ENCODE measurements at regions not wholly inside any gene's neighbourhood (a gene's known extent, or its start where the extent isn't known, plus 50 kb on each side); places are given as distances from the start of the nearest gene placed in this dataset.

DNA sequence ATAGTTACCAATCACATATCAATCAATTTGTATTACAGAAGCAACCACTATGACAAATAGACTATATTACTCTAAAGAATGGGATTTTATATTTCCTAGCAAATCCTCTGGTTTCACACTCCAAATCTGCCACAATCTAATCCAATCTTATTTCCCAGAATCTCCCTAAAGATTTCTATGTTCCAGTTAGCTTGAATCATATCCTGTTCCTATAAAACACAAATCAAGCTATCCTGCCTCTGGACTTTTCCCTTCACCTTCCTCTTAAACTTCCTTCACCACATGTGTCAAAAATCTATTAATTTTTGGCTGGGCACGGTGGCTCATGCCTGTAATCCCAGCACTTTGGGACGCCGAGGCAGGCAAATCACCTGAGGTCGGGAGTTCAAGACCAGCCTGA is 50.0 kb downstream of the PIK3C2A start:
- intact Hi-C loops (cut with micrococcal nuclease; ENCODE audit: unreplicated experiment) = no loop called here
- no peak overlapping the region for H3K4me3 Mint-ChIP-seq (ENCODE audit: low read depth, unreplicated experiment)
- H3K9me3 Mint-ChIP-seq (ENCODE audit: low read depth, unreplicated experiment) = no peaks in the 10 kb centered on the region
- no TSS peak for BruUV-seq (replicated peaks)
- H3K4me1 Mint-ChIP-seq (ENCODE audit: low read depth, unreplicated experiment) = peaks cover 33% of the 10 kb centered on the region
- peaks cover 4% of the 10 kb centered on the region for H3K36me3 Mint-ChIP-seq (ENCODE audit: insufficient read depth, unreplicated experiment)
- peak overlapping the region; percentile 54 for H3K27ac Mint-ChIP-seq (ENCODE audit: unreplicated experiment)
- TF ChIP-seq, protein P1, sequence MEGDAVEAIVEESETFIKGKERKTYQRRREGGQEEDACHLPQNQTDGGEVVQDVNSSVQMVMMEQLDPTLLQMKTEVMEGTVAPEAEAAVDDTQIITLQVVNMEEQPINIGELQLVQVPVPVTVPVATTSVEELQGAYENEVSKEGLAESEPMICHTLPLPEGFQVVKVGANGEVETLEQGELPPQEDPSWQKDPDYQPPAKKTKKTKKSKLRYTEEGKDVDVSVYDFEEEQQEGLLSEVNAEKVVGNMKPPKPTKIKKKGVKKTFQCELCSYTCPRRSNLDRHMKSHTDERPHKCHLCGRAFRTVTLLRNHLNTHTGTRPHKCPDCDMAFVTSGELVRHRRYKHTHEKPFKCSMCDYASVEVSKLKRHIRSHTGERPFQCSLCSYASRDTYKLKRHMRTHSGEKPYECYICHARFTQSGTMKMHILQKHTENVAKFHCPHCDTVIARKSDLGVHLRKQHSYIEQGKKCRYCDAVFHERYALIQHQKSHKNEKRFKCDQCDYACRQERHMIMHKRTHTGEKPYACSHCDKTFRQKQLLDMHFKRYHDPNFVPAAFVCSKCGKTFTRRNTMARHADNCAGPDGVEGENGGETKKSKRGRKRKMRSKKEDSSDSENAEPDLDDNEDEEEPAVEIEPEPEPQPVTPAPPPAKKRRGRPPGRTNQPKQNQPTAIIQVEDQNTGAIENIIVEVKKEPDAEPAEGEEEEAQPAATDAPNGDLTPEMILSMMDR (IDR thresholded peaks at IDR 0.05; ENCODE audit: unreplicated experiment) = no peak
- H3K27me3 Mint-ChIP-seq (ENCODE audit: unreplicated experiment) = no peaks in the 10 kb centered on the region
- CTCF ChIA-PET = no interaction called here
- no peak for DNase-seq

DNA sequence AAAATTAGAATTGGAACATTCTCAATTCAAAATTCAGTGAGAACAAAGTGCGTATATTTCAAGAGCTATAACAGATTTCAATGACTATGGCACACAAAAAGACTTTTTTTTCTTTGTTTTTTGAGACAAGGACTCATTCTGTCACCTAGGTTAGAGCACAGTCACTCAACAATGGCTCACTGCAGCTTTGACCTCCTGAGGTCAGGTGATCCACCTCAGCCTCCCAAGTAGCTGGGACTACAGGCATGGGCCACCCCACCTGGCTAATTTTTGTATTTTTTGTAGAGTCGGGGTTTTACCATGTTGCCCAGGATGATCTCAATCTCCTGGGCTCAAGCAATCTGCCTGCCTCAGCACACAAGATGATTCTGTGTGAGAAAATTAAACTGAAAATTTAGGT is 51.5 kb downstream of the PIK3C2A start:
- Mint-ChIP-seq H3K4me3 (ENCODE audit: low read depth, unreplicated experiment) (no peak overlapping the region), H3K27ac (ENCODE audit: unreplicated experiment) (no peak overlapping the region), H3K4me1 (ENCODE audit: low read depth, unreplicated experiment) (peaks cover 24% of the 10 kb centered on the region), H3K36me3 (ENCODE audit: insufficient read depth, unreplicated experiment) (peaks cover 4% of the 10 kb centered on the region), H3K27me3 (ENCODE audit: unreplicated experiment) (no peaks in the 10 kb centered on the region), H3K9me3 (ENCODE audit: low read depth, unreplicated experiment) (no peaks in the 10 kb centered on the region)
- TF ChIP-seq, protein P1 (IDR thresholded peaks at IDR 0.05; ENCODE audit: unreplicated experiment) = no peak
- intact Hi-C loops (cut with micrococcal nuclease; ENCODE audit: unreplicated experiment) = no loop called here
- CTCF ChIA-PET = no interaction called here
- no peak for DNase-seq
- no TSS peak for BruUV-seq (replicated peaks)

DNA sequence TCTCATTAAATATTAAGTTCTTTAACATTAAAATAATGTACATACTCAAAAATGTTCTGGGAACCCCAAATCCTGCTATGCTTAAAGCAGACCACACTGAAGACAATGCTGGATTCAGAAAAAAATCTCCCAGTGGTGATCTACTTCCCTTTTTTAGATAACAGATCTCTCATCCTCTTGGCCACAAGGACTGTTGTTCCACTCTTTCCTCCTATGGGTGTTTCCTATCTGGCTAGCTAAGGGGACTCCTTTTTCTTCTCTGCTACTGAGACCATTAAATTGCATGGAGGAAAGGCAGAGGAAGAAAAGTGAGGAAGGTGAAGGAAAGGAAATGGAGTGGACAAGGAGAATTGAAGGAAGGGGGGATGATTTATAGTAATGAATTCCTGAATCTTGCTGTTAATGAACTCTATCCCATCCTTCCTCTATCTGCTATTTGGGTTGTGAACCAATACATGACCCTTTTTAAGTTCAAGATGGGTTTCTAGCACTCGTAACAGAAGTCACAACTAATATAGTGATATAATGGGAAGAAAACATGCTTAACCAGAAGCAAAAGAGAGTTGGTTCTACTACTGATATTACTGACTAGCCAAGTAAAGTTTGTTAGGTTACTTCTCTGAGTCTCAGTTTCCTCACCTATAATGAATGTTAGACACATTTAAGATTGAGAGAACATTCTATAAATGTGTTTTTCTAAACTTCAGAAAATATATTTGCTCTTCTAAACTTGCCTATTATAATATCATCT is 53.2 kb downstream of the PIK3C2A start:
- intact Hi-C loops (cut with micrococcal nuclease; ENCODE audit: unreplicated experiment) = no loop called here
- H3K27me3 Mint-ChIP-seq (ENCODE audit: unreplicated experiment) = no peaks in the 10 kb centered on the region
- H3K36me3 Mint-ChIP-seq (ENCODE audit: insufficient read depth, unreplicated experiment) = peaks cover 4% of the 10 kb centered on the region
- TF ChIP-seq, protein P1 (IDR thresholded peaks at IDR 0.05; ENCODE audit: unreplicated experiment) = no peak
- DNase-seq = no peak
- H3K27ac Mint-ChIP-seq (ENCODE audit: unreplicated experiment) = no peak overlapping the region
- peaks cover 9% of the 10 kb centered on the region for H3K4me1 Mint-ChIP-seq (ENCODE audit: low read depth, unreplicated experiment)
- CTCF ChIA-PET = no interaction called here
- no peak overlapping the region for H3K4me3 Mint-ChIP-seq (ENCODE audit: low read depth, unreplicated experiment)
- no TSS peak for BruUV-seq (replicated peaks)
- no peaks in the 10 kb centered on the region for H3K9me3 Mint-ChIP-seq (ENCODE audit: low read depth, unreplicated experiment)

DNA sequence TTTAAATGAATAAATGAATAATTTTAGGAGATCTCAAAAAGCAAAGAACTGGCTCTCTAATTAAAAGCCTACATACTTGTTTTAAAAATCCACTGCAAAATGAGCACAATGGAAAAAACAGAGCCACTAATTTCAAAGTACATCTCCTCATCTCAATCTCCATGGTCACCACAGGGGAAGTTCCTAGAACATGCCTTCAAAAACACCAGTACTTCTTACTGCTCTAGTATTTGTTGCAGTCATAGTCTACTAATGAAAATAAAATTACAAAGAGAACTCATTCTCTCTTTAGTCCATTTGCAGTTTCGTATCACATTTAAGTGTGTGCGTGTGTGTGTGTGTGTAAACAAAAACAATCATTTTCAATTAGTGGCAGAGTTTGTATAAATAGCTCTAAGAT is 54.0 kb downstream of the PIK3C2A start:
- Mint-ChIP-seq H3K27ac (ENCODE audit: unreplicated experiment) (no peak overlapping the region), H3K9me3 (ENCODE audit: low read depth, unreplicated experiment) (no peaks in the 10 kb centered on the region), H3K4me3 (ENCODE audit: low read depth, unreplicated experiment) (no peak overlapping the region), H3K4me1 (ENCODE audit: low read depth, unreplicated experiment) (peaks cover 2% of the 10 kb centered on the region), H3K36me3 (ENCODE audit: insufficient read depth, unreplicated experiment) (peaks cover 4% of the 10 kb centered on the region), H3K27me3 (ENCODE audit: unreplicated experiment) (no peaks in the 10 kb centered on the region)
- intact Hi-C loops (cut with micrococcal nuclease; ENCODE audit: unreplicated experiment) = no loop called here
- no TSS peak for BruUV-seq (replicated peaks)
- CTCF ChIA-PET = no interaction called here
- TF ChIP-seq, protein P1 (IDR thresholded peaks at IDR 0.05; ENCODE audit: unreplicated experiment) = no peak
- no peak for DNase-seq
